GM19239 (cell line): ENCODE measurements at regions not wholly inside any gene's neighbourhood (a gene's known extent, or its start where the extent isn't known, plus 50 kb on each side); places are given as distances from the start of the nearest gene placed in this dataset.

Experiments used
- DNase-seq: peaks from one replicate; pipeline ENCODE4 v3.0.0; 2011; ENCODE audit warnings: low spot score; ENCODE audit not compliant: insufficient read length
- FAIRE-seq: peaks from 2 replicates; lab custom pipeline; 2011; peaks lifted over from hg19 to GRCh38; lab: Jason Lieb, UNC

- no peak for FAIRE-seq
These were observed 101.9 kb downstream of the GAS2L3 start for GRCh38 chr12:100675432-100675831.

GRCh38 chr12:100681074-100681473 lies 107.6 kb downstream of the GAS2L3 start:
- DNase-seq (no peak), FAIRE-seq (no peak)

More at GRCh38 chr12:100675432-100675831, 101.9 kb downstream of the GAS2L3 start:
- no peak for DNase-seq

- no peak for DNase-seq
- FAIRE-seq: no peak
These were observed 108.7 kb downstream of the GAS2L3 start for GRCh38 chr12:100682178-100682577.

DNA sequence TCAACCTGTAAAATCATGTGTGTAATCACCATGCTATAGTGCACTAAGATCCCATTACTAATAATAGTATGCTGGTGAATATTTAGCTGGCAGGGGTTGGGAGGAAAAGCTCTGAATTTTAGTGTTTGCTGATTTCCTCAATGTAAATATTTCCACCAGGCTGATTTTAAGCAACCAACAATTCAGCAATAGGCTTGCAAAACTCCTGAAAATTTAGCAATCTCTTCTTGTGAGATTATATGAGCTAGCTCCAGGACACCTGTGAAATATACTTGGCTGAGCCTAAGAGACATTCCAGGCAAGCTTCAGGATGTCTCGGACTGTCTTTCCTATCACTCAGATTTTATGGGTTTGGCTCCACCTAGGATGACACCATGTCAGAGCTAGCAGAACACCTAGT lies 106.9 kb upstream of the ANO4 start:
- FAIRE-seq: no peak
- no peak for DNase-seq

- FAIRE-seq (no peak), DNase-seq (no peak)
These were observed 106.1 kb upstream of the ANO4 start for GRCh38 chr12:100688451-100688864.

DNA sequence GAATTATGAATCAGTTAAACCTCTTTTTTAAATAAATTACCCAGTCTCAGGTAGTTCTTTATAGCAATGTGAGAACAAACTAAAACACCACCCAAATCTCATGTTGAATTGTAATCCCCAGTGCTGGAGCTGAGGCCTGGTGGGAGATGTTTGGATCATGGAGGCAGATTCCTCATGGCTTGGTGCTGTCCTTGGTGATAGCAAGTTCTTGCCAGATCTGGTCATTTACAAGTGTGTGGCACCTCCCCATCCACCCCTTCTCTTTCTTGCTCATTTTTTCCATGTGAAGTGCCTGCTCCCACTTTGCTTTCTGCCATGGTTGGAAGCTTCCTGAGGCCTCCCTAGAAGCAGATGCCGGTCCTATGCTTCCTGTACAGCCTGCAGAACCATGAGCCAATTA lies 102.1 kb upstream of the ANO4 start:
- FAIRE-seq (no peak), DNase-seq (no peak)

- DNase-seq (no peak), FAIRE-seq (no peak)
These were observed 96.1 kb upstream of the ANO4 start for GRCh38 chr12:100698518-100698917.

GRCh38 chr12:100699209-100699608 lies 95.4 kb upstream of the ANO4 start:
- DNase-seq (no peak), FAIRE-seq (peak; percentile 35)

DNA sequence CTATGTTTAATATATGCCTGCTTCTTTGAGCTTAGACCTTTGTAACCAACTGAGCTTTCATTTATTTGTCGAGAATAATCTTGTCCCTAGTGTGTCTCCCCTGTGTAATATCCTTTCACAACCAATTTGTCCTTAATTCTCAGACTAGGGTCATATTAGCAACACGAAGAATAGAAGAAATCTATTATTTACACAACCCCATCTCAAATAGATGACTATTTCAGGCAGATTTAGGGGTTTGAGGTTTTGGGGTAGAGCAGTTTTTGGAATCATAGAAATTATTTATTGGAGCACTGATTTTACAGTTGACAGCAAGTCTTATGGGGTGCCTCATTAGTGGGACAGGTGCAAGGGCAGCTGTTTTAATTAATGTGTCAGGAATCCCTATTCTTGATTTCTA lies 91.2 kb upstream of the ANO4 start:
- DNase-seq (no peak), FAIRE-seq (no peak)

GRCh38 chr12:100703868-100704267 lies 90.7 kb upstream of the ANO4 start:
- no peak for FAIRE-seq

DNA sequence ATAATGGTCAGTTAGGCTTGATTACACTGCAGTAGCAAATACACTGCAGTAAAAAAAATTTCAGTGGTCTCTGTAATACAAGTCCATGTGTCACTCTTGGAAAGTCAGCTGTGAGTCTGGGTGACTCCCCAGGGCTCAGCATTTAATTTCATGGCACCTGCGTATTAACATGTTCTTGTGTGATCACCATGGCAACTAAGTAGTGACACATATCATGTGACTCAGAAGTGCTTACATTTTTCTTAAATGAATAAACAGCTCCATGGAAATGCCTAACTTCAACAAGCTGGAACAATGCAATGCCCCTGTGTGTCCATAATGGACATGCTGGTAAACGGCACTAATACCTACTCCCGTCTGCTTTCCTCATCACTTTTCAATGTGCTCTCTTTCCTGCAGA lies 88.5 kb upstream of the ANO4 start:
- FAIRE-seq (no peak), DNase-seq (no peak)

More at GRCh38 chr12:100703868-100704267, 90.7 kb upstream of the ANO4 start:
- no peak for DNase-seq

DNA sequence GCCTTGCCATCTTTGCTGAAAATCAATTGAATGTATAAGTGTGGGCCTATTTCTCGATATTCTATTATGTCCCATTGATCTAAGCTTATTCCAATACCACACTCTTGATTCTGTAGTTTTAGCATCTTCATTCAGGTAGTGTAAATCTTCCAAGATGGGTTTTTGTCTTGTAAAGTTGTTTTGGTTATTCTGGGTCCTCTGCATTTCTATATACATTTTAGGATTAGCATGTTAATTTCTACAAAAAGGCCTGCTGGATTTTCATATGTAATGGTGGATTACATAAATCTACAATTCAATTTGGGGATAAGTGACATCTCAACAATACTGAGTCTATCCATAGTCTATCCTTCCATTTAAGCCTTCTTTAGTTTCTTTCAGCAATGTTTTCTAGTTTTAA lies 86.0 kb upstream of the ANO4 start:
- DNase-seq (no peak), FAIRE-seq (no peak)

- no peak for DNase-seq
- no peak for FAIRE-seq
These were observed 78.3 kb upstream of the ANO4 start for GRCh38 chr12:100715976-100716944.

DNA sequence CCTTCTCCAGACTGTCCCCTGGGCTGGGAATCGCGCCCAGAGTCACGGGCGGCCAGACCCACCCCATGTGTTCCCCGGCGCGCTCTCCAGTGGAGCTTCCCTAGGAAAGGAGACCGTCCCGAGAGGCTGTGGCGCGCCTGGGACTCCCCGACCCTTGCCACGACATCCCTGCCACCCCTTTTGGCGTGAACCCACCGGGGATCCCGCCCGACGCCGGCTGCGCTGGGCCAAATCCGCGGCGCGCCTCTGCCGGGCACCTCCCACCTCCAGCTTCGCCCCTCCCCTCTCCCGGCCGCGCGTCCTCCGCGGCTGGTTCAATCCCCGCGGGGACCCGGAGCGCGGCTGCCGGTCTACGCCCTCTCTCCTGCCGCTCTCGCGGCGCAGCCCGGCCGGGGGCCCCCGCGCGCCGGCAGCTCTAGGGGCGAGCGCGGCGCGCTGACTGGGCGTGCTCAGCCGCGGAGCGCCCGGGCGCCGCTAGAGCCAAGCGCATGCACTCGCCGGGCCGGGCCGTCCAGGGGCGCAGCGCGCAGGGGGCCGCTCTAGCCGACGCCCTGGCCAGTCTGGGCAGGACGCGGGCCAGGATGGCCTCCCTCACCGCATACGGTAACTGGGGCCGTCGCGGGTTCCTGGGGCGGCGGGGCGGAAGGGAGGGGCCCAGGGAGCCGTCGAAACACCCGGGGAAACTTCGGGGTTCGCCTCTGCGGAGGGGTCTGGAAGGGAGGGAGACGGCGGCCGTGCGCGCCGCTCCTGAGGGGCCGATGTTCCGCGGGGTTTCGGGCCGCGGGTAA lies 77.4 kb upstream of the ANO4 start:
- DNase-seq (no peak), FAIRE-seq (no peak)

DNA sequence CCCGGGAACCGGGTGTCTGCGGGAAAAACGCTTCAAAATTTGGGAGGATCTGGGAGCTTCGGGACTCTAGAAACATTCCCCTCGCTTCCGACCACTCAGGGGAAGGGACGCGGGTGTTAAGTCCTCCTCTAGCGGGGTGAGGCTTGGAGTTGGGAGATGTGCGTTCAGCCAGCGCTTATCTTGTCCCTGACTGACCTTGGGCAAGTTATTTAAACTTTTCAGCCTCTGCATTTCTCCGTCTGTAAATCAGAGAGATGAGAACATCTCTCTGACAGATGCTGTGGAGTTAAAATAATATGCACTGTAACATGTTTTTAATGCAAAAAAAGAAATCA lies 76.9 kb upstream of the ANO4 start:
- DNase-seq (no peak), FAIRE-seq (no peak)

DNA sequence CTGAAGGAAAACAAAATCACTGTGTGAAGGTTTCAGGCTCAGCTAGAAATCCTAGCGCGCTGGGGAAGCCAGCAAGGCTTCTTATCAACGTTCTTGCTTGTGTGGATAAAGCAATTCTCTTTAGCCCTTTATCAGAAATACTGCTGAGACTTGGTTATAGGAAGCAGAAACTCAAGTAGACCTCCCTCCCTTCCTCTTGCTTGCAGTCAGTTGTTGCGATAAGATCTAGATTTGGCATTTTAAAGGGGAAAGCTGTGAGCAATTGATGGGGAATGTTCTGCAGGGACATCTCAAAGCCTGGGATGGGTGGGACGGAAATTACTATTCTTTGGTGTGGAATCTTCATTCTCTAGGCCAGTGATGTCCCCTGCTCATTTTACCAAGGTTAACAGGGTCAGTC lies 76.4 kb upstream of the ANO4 start:
- FAIRE-seq (no peak), DNase-seq (no peak)

- DNase-seq: no peak
- no peak for FAIRE-seq
These were observed 74.4 kb upstream of the ANO4 start for GRCh38 chr12:100720016-100720654.

GRCh38 chr12:100721169-100721568 lies 73.4 kb upstream of the ANO4 start:
- no peak for FAIRE-seq
- no peak for DNase-seq

- DNase-seq (no peak), FAIRE-seq (no peak)
These were observed 70.5 kb upstream of the ANO4 start for GRCh38 chr12:100724071-100724470.

DNA sequence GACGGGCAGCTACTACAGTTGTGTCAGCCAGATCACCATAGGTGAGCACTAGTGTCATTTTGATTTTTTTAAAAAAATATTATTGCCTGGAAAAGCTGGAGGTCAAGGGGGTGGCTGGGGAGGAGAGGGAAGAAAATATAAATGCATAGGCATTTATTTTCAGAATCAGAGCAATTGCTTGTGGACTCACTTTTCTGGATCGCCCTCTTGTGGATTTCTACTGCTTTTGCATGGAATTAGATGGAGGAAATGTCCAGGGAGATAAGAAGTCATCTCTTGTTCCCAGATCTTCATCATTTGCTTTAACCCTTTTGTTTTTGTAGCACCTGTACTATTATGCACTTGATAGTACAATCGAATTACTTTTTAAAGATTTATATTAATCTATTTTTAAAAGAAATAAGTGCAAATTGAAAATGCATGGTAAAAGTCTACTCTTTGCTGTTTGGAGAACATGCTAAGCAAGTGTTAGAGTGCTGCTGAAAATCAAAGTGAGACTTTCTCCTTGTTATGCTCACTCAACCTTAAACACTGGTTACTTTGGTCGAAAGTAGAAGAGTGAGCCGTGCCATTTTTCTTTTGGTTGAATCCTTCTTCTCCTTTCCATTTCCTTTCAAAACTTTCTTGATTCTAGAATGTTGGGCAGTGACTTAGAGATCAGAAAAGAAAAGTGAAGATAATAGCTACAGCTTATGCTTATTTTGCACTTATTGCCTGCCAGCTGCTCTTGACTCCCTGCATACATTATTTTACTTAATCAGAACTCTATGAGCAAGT lies 60.6 kb upstream of the ANO4 start:
- FAIRE-seq (no peak), DNase-seq (no peak)
